ENCODE measurements at regions not wholly inside any gene's neighbourhood (a gene's known extent, or its start where the extent isn't known, plus 50 kb on each side); places are given as distances from the start of the nearest gene placed in this dataset.

GRCh38 chr6:84943905-84944304 lies 179.5 kb upstream of the TBX18 start:
- TF ChIP-seq ZNF76 (tag by site-specific recombination; IDR thresholded peaks at IDR 0.05; ENCODE audit: borderline replicate concordance, low read depth): no peak
- no peak for TF ChIP-seq ZNF626 (tag by site-specific recombination; IDR thresholded peaks at IDR 0.05)
- no peak for TF ChIP-seq ZFHX2 (tag by site-specific recombination; conservative IDR thresholded peaks at IDR 0.05)
- TF ChIP-seq CTCF (tag by site-specific recombination; IDR thresholded peaks at IDR 0.05): no peak
- TF ChIP-seq ZNF701 (tag by site-specific recombination; IDR thresholded peaks at IDR 0.05): no peak
- no peak for TF ChIP-seq MZF1 (tag by site-specific recombination; IDR thresholded peaks at IDR 0.05; ENCODE audit: borderline replicate concordance)
- TF ChIP-seq ZNF138 (tag by site-specific recombination; IDR thresholded peaks at IDR 0.05; ENCODE audit: borderline replicate concordance): no peak
- TF ChIP-seq REPIN1 (tag by site-specific recombination; IDR thresholded peaks at IDR 0.05; ENCODE audit: low read depth): no peak
- no peak for TF ChIP-seq HIC1 (tag by site-specific recombination; IDR thresholded peaks at IDR 0.05)
- no peak for TF ChIP-seq ZNF223 (tag by site-specific recombination; IDR thresholded peaks at IDR 0.05)
- TF ChIP-seq, protein P1, sequence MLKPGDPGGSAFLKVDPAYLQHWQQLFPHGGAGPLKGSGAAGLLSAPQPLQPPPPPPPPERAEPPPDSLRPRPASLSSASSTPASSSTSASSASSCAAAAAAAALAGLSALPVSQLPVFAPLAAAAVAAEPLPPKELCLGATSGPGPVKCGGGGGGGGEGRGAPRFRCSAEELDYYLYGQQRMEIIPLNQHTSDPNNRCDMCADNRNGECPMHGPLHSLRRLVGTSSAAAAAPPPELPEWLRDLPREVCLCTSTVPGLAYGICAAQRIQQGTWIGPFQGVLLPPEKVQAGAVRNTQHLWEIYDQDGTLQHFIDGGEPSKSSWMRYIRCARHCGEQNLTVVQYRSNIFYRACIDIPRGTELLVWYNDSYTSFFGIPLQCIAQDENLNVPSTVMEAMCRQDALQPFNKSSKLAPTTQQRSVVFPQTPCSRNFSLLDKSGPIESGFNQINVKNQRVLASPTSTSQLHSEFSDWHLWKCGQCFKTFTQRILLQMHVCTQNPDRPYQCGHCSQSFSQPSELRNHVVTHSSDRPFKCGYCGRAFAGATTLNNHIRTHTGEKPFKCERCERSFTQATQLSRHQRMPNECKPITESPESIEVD (tag by site-specific recombination; IDR thresholded peaks at IDR 0.05): no peak
- no peak for TF ChIP-seq YY1 (tag by site-specific recombination; IDR thresholded peaks at IDR 0.05)
- TF ChIP-seq ZSCAN18 (tag by site-specific recombination; IDR thresholded peaks at IDR 0.05): no peak
- TF ChIP-seq ZNF121 (tag by site-specific recombination; IDR thresholded peaks at IDR 0.05): no peak
